A549 (cell line): ENCODE measurements at regions not wholly inside any gene's neighbourhood (a gene's known extent, or its start where the extent isn't known, plus 50 kb on each side); places are given as distances from the start of the nearest gene placed in this dataset.

ENCODE experiments used
- NR3C1 ChIP-seq: fragments of >200 bp; sonication (Bioruptor Twin); formaldehyde crosslinking; IDR thresholded peaks from 3 replicates; pipeline ENCODE4 v1.6.1; 2017
- TF ChIP-seq, protein P1 (sequence below): fragments of >200 bp; sonication (Bioruptor Twin); formaldehyde crosslinking; IDR thresholded peaks from 3 replicates; pipeline ENCODE4 v1.5.1; 2016

DNA sequence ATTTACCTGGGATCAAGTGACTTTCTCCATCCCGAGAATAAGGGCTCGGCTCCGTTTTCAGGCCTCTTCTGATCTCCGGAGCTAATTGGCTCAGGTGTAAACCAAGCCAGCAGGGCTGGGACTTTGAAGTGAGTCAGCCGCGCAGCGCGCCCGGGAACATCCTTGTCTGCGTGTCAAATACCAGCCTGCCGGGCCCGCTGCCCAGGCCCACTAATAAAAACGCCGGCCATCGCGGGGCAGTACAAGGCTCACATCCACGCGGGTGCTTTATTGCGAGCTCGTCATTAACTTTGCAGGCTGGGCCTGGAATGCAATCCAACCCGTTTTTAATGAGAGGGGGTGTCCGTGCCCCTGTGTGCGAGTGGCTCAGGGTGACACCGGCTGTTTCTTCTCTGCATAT is 416.8 kb downstream of the IRX2 start:
- TF ChIP-seq, protein P1, sequence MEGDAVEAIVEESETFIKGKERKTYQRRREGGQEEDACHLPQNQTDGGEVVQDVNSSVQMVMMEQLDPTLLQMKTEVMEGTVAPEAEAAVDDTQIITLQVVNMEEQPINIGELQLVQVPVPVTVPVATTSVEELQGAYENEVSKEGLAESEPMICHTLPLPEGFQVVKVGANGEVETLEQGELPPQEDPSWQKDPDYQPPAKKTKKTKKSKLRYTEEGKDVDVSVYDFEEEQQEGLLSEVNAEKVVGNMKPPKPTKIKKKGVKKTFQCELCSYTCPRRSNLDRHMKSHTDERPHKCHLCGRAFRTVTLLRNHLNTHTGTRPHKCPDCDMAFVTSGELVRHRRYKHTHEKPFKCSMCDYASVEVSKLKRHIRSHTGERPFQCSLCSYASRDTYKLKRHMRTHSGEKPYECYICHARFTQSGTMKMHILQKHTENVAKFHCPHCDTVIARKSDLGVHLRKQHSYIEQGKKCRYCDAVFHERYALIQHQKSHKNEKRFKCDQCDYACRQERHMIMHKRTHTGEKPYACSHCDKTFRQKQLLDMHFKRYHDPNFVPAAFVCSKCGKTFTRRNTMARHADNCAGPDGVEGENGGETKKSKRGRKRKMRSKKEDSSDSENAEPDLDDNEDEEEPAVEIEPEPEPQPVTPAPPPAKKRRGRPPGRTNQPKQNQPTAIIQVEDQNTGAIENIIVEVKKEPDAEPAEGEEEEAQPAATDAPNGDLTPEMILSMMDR = no peak
- no peak for TF ChIP-seq NR3C1
